BLaER1 (cell line): ENCODE measurements at regions not wholly inside any gene's neighbourhood (a gene's known extent, or its start where the extent isn't known, plus 50 kb on each side); places are given as distances from the start of the nearest gene placed in this dataset.

Source experiments
- H3K27ac ChIP-seq: shearing (Covaris generic); formaldehyde crosslinking; 2 replicates; pipeline ENCODE4 v1.8.1; 2022
- H3K27me3 ChIP-seq: shearing (Covaris generic); formaldehyde crosslinking; 2 replicates; pipeline ENCODE4 v1.8.1; 2022
- H3K36me3 ChIP-seq: shearing (Covaris generic); formaldehyde crosslinking; 2 replicates; pipeline ENCODE4 v1.8.1; 2022
- H3K4me1 ChIP-seq: shearing (Covaris generic); formaldehyde crosslinking; 2 replicates; pipeline ENCODE4 v1.8.1; 2022
- H3K4me2 ChIP-seq: shearing (Covaris generic); formaldehyde crosslinking; 2 replicates; pipeline ENCODE4 v1.8.1; 2022
- H3K4me3 ChIP-seq: shearing (Covaris generic); formaldehyde crosslinking; 2 replicates; pipeline ENCODE4 v1.8.1; 2022
- H3K9ac ChIP-seq: shearing (Covaris generic); formaldehyde crosslinking; 2 replicates; pipeline ENCODE4 v1.8.1; 2022
- H3K9me3 ChIP-seq: shearing (Covaris generic); formaldehyde crosslinking; 2 replicates; pipeline ENCODE4 v1.8.1; 2022
- H4K20me1 ChIP-seq: shearing (Covaris generic); formaldehyde crosslinking; 2 replicates; pipeline ENCODE4 v1.8.1; 2022
- Cebpa-rat ChIP-seq: shearing (Covaris generic); IDR thresholded peaks from 2 replicates; pipeline ENCODE4 v1.8.1; 2022

GRCh38 chr2:111636905-111637304 lies 247.1 kb downstream of the ANAPC1 start:
- Histone ChIP-seq H3K27me3 (no peaks in the 10 kb centered on the region), H3K4me1 (no peaks in the 10 kb centered on the region), H3K27ac (no peak overlapping the region), H3K9me3 (0 out of 2 replicates have a peak, but pooled peaks cover 3% of the 10 kb centered on the region), H4K20me1 (no peaks in the 10 kb centered on the region), H3K4me2 (no peak overlapping the region), H3K36me3 (no peaks in the 10 kb centered on the region), H3K4me3 (no peak overlapping the region), H3K9ac (no peak overlapping the region)
- TF ChIP-seq Cebpa-rat, result no peak

- no peak overlapping the region for H3K9ac ChIP-seq
- H3K36me3 ChIP-seq, result no peaks in the 10 kb centered on the region
- H3K4me1 ChIP-seq, result no peaks in the 10 kb centered on the region
- no peaks in the 10 kb centered on the region for H3K27me3 ChIP-seq
- no peak for TF ChIP-seq Cebpa-rat
- H4K20me1 ChIP-seq, result no peaks in the 10 kb centered on the region
- no peak overlapping the region for H3K4me2 ChIP-seq
- H3K27ac ChIP-seq, result no peak overlapping the region
- H3K9me3 ChIP-seq, result 0 out of 2 replicates have a peak, but pooled peaks cover 3% of the 10 kb centered on the region
- H3K4me3 ChIP-seq, result no peak overlapping the region
Observed at GRCh38 chr2:111638274-111638877, 245.6 kb downstream of the ANAPC1 start.

- H4K20me1 ChIP-seq, result no peaks in the 10 kb centered on the region
- no peaks in the 10 kb centered on the region for H3K36me3 ChIP-seq
- H3K4me1 ChIP-seq, result no peaks in the 10 kb centered on the region
- H3K4me2 ChIP-seq, result no peak overlapping the region
- no peaks in the 10 kb centered on the region for H3K27me3 ChIP-seq
- H3K9ac ChIP-seq, result no peak overlapping the region
- no peak overlapping the region for H3K27ac ChIP-seq
- TF ChIP-seq Cebpa-rat, result no peak
- no peak overlapping the region for H3K4me3 ChIP-seq
- 0 out of 2 replicates have a peak, but pooled peaks cover 3% of the 10 kb centered on the region for H3K9me3 ChIP-seq
Observed at GRCh38 chr2:111640480-111640879, 243.5 kb downstream of the ANAPC1 start.

- no peak overlapping the region for H3K4me2 ChIP-seq
- peaks cover 22% of the 10 kb centered on the region for H3K9me3 ChIP-seq
- no peak overlapping the region for H3K9ac ChIP-seq
- H3K4me1 ChIP-seq, result no peaks in the 10 kb centered on the region
- H3K4me3 ChIP-seq, result no peak overlapping the region
- H3K27ac ChIP-seq, result no peak overlapping the region
- H3K27me3 ChIP-seq, result no peaks in the 10 kb centered on the region
- H3K36me3 ChIP-seq, result no peaks in the 10 kb centered on the region
- no peaks in the 10 kb centered on the region for H4K20me1 ChIP-seq
- no peak for TF ChIP-seq Cebpa-rat
Observed at GRCh38 chr2:111642586-111643327, 241.2 kb downstream of the ANAPC1 start.

- Histone ChIP-seq H3K4me2 (no peak overlapping the region), H4K20me1 (no peaks in the 10 kb centered on the region), H3K4me1 (no peaks in the 10 kb centered on the region), H3K4me3 (no peak overlapping the region), H3K9me3 (peaks cover 18% of the 10 kb centered on the region), H3K27me3 (no peaks in the 10 kb centered on the region), H3K27ac (no peak overlapping the region), H3K9ac (no peak overlapping the region), H3K36me3 (no peaks in the 10 kb centered on the region)
- no peak for TF ChIP-seq Cebpa-rat
Observed at GRCh38 chr2:111643759-111644158, 240.2 kb downstream of the ANAPC1 start.

GRCh38 chr2:111647359-111647758 lies 236.6 kb downstream of the ANAPC1 start:
- Histone ChIP-seq H4K20me1 (no peaks in the 10 kb centered on the region), H3K4me3 (no peak overlapping the region), H3K36me3 (no peaks in the 10 kb centered on the region), H3K4me2 (no peak overlapping the region), H3K9me3 (peaks cover 18% of the 10 kb centered on the region), H3K9ac (no peak overlapping the region), H3K27ac (no peak overlapping the region), H3K27me3 (no peaks in the 10 kb centered on the region), H3K4me1 (no peaks in the 10 kb centered on the region)
- TF ChIP-seq Cebpa-rat, result no peak

GRCh38 chr2:111652038-111652437 lies 232.0 kb downstream of the ANAPC1 start:
- no peak overlapping the region for H3K27ac ChIP-seq
- H3K9me3 ChIP-seq, result peaks cover 6% of the 10 kb centered on the region
- no peak overlapping the region for H3K4me2 ChIP-seq
- TF ChIP-seq Cebpa-rat, result no peak
- no peaks in the 10 kb centered on the region for H3K27me3 ChIP-seq
- H3K4me3 ChIP-seq, result no peak overlapping the region
- no peak overlapping the region for H3K9ac ChIP-seq
- no peaks in the 10 kb centered on the region for H3K36me3 ChIP-seq
- no peaks in the 10 kb centered on the region for H4K20me1 ChIP-seq
- H3K4me1 ChIP-seq, result no peaks in the 10 kb centered on the region

GRCh38 chr2:111652681-111653080 lies 231.3 kb downstream of the ANAPC1 start:
- no peak overlapping the region for H3K27ac ChIP-seq
- H3K4me1 ChIP-seq, result no peaks in the 10 kb centered on the region
- H3K36me3 ChIP-seq, result no peaks in the 10 kb centered on the region
- no peak overlapping the region for H3K4me2 ChIP-seq
- no peak overlapping the region for H3K4me3 ChIP-seq
- no peak for TF ChIP-seq Cebpa-rat
- H3K27me3 ChIP-seq, result no peaks in the 10 kb centered on the region
- H3K9me3 ChIP-seq, result no peaks in the 10 kb centered on the region; the same call in 1 of the 2 replicates
- H4K20me1 ChIP-seq, result no peaks in the 10 kb centered on the region
- no peak overlapping the region for H3K9ac ChIP-seq

GRCh38 chr2:111653103-111653624 lies 230.8 kb downstream of the ANAPC1 start:
- no peaks in the 10 kb centered on the region for H3K27me3 ChIP-seq

GRCh38 chr2:111653913-111654312 lies 230.1 kb downstream of the ANAPC1 start:
- no peak for TF ChIP-seq Cebpa-rat
- H3K9me3 ChIP-seq, result no peaks in the 10 kb centered on the region

More at GRCh38 chr2:111653103-111653624, 230.8 kb downstream of the ANAPC1 start:
- H4K20me1 ChIP-seq, result no peaks in the 10 kb centered on the region
- no peak overlapping the region for H3K9ac ChIP-seq
- no peak for TF ChIP-seq Cebpa-rat
- no peaks in the 10 kb centered on the region for H3K4me1 ChIP-seq
- H3K36me3 ChIP-seq, result no peaks in the 10 kb centered on the region
- H3K27ac ChIP-seq, result no peak overlapping the region
- H3K4me2 ChIP-seq, result no peak overlapping the region
- no peaks in the 10 kb centered on the region for H3K9me3 ChIP-seq
- no peak overlapping the region for H3K4me3 ChIP-seq

More at GRCh38 chr2:111653913-111654312, 230.1 kb downstream of the ANAPC1 start:
- Histone ChIP-seq H3K36me3 (no peaks in the 10 kb centered on the region), H3K27me3 (no peaks in the 10 kb centered on the region), H3K4me3 (no peak overlapping the region), H3K4me1 (peaks cover 6% of the 10 kb centered on the region), H3K9ac (no peak overlapping the region), H4K20me1 (no peaks in the 10 kb centered on the region), H3K27ac (no peak overlapping the region), H3K4me2 (no peak overlapping the region)
